SKM-1 treated with dmso at 0.1 percent for 144 hours (cell line): ENCODE measurements at regions not wholly inside any gene's neighbourhood (a gene's known extent, or its start where the extent isn't known, plus 50 kb on each side); places are given as distances from the start of the nearest gene placed in this dataset.

ENCODE experiments used
- DNase-seq: peaks from one replicate; lab custom pipeline; 2025; ENCODE audit not compliant: unreplicated experiment; lab: John Stamatoyannopoulos, UW

DNA sequence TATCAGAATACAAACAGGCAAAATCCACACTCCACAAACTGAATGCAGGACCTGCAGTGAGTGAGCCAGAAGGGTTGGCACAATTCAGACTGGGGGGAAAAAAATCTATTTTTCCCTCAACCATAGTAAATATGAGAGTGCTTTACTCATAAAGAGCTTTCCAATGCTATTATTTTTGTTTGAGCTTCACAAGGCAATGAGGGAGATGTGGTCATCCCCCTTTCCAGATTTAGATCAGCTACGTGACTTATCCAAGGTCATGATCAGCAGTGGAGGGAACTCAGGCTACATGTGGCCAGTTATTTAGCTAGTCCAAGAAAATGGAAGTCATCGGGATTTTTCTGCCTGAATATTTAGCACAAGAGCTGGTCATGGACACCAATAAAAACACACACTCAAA is 120.4 kb upstream of the KLF7 start:
- no peak for DNase-seq

DNA sequence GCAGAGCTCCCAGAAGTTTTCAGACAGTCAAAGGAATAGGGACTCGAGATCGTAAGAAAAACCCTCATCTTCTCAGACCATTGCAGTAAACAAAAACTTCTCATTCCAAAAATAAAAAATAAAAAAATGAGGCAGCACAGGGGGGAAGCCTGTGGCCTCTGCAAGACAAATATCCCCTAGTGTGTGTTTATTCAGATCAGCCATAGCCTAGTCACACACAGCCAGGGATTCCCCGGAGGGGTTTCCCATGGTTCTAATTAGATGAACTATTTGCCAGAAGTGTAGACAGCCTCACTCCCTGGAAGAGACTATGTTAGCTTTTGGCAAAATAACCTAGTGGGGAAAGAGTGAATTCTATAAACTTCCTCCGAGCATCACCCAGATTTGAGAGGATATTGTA is 122.9 kb upstream of the KLF7 start:
- no peak for DNase-seq

GRCh38 chr2:207289295-207290018 is 123.7 kb upstream of the KLF7 start:
- no peak for DNase-seq

DNA sequence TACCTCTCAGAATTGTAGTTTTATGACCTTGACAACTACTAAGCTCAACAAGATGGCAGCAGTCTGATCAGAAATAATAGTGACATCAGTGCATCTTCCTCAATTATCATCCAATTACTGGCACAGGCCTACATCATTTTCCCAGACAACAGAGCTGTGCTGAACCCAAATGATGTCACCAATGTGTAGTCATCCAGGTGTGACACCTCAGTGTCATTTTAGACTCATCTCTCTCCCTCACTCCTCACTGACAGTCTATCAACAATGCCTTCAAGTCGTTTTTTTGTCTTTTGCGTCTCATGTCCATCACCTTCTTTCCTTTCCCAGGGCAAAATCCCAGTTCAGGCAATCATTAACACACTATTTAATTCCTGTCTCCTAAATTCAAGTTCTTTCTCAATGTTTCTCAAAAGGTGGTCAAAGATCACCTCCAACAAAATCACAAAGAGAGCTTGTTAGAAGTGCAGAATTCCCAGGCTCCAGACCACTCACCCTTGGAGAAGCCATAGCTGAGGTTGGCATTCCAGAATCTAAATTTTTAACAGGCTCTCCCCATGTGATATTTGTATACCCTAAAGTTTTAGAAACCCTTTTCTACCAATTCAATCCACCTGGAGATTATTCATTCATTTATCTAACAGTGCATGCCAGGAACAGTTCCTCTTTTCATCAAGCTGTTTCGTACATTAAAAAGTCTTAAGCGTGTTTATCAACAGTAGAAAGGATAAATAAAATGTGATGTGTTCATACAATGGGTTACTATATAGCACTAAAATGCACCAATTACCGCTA is 125.3 kb upstream of the KLF7 start:
- no peak for DNase-seq

DNA sequence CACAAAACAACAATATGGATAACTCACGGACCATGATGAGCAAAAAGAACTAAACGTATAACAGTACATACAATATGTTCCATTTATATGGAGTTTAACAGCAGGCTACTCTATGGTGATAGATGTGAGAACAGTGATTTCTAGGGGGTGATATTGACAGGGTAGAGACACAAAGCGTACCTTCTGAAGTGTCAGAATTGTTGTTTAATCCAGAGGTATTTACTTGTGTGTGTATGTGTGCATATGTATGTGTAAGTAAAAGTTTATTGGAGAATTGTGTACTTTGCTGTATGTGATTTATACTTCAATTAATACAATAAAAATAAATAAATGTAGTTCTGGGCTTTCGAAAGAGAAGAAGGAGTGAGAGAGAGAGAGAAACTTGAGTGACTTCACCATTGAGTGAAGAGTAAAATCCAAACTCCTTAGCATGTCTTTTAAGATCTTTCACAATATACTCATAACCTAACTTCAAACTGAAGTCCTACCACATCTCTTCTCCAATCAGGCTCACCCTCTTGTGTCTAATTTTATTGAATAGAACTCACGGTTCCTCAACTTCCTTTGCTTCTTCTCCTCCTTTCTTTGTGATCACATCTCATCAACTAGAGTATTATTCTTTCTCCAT is 126.0 kb upstream of the KLF7 start:
- DNase-seq: no peak

DNA sequence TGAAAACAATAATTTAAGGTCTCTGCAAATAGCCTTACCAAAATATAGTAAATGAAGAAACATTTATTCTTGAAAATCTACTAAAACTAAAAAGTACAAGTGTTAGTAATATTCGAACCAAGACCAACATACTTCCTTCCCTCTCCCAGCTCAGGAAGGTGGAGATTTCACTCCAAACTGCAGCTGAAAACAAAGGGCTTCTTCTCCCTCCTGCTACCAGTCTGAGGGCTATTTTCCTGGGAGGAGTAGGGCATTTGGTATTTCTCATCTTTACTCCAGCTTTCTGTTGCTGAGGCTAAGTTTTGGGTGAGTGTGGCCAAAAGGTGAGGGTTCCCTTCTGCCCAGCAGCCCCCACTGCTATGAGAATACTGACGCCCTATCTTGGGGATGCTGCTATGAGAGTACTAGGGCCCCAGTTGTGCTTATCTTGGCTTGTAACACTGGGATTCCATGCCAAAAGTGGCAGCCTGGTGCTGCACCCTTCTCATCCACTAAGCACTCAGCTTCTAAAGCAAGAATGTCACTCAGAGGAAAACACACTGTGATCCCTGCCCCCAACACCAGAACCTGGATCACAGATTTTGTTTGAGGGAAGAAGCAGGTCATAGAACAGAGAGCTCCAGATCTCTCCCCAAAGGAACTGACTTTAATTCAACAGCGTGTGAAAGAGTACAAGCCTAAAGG is 130.7 kb upstream of the KLF7 start:
- no peak for DNase-seq

DNA sequence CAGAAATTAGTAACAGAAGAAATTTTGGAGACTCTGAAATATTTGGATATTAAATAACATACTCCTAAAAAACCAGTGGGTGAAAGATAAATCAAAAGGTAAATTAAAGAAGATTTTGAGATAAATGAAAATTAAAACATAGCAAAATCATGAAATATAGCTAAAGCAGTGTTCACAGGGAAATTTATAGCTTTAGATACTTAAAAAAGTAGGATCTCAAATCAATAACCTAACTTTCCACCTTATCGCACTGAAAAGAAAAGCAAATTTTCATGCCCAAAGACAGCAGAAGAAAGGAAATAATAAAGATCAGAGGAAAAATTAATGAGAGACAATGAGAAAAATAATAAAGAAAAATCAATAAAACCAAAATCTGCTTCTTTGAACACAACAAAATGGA is 135.1 kb upstream of the KLF7 start:
- DNase-seq: no peak

DNA sequence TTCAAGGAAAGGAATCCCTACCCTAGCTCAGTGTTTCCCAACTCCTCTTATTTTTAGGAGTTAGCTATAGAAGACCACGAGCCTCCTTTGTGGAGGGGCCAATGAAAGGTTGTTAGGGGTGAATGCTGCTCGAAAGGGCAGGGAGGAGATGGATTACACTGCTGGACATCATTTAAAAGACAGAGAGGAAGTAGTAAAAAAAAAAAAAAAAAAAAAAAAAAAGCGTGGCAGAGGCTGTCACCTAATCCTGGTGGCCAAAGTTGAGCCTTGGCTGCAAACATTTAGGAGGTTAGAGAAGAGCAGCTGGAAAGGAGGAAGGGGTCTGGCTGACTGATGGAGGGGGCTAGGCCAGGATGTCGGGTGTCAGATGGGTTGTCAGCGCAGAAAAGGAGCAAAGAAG is 139.0 kb upstream of the KLF7 start:
- DNase-seq: no peak

- no peak for DNase-seq
Observed at GRCh38 chr2:207308519-207309224, 142.9 kb upstream of the KLF7 start.

- DNase-seq: peak; percentile 61
Observed at GRCh38 chr2:207311316-207312005, 145.7 kb upstream of the KLF7 start.

DNA sequence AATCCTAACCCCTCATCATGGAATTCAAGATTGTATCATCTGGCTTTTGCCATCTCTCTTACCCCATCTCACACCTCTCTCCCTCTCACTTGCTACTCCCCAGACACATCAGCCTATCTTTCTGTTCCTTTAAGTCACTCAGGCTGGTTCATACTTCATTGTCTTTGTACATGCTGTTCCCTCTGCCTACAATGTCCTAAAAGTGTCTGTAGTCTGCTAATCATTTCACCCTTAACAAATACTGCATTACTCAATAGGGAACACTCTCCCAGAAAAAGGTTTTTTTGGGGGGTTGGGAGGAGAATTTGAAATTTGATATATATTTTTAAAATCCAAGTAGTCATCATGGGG is 146.2 kb upstream of the KLF7 start:
- no peak for DNase-seq

- DNase-seq: no peak
Observed at GRCh38 chr2:207313947-207314346, 148.2 kb upstream of the KLF7 start.

- no peak for DNase-seq
Observed at GRCh38 chr2:207315131-207315530, 149.4 kb upstream of the KLF7 start.

DNA sequence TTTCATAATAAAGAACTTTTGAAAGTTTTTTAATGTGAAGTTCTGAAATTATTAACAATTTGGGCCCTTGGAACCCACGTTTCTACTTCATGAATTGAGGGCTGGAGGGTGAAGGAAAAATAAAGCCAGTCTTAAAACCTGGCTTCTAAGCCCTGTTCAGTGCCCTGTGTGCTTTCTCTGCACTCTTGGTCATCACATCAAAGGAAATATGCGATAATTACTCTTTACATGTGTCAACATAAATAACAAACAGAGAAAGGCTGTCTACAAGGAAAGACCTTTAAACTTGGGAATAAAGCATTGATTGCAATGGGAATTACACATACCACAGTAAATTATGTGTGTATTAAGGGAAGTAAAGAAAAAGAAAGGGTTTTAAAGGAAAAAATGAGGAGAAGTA is 150.7 kb upstream of the KLF7 start:
- DNase-seq: no peak

DNA sequence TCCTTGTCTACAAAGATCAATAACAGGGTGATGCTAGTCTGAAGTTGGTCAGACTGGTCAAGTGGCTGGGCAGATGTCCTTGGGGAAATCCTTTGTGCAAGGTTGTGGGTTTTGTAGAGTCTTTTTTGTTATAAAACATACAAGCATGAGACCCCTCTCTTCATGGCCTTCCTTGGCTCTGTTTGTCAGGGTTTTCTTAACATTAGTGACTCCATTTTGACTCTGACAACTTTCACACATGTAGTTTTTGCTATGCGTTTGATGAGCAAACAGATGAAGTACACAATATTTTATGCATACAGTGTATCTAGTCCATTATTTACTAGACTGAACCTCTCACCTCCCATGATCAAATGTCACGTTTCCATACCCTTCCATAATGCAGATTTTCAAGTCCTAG is 151.2 kb upstream of the KLF7 start:
- DNase-seq: no peak

- DNase-seq: no peak
Observed at GRCh38 chr2:207317378-207317984, 151.7 kb upstream of the KLF7 start.

DNA sequence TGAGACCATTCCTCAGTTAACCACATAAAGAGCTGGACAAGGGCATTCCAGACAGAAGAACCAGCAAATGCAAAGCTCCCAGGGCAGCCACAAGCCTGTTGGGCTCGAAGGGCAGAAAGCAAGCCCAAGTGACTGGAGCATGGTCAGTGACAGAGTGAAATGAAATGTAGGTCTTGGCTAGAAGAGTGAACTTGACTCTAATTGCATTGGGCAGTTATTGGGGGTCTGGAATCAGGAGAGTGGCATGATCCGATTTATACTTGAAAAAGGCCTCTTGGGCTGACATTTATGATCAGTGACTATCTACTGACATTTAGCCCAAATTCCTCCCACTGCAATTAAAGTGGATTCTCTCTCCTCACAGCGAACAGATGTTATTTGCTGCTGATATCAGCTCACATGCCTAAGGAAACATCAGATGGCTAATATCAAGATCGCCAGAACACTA is 152.5 kb upstream of the KLF7 start:
- no peak for DNase-seq

DNA sequence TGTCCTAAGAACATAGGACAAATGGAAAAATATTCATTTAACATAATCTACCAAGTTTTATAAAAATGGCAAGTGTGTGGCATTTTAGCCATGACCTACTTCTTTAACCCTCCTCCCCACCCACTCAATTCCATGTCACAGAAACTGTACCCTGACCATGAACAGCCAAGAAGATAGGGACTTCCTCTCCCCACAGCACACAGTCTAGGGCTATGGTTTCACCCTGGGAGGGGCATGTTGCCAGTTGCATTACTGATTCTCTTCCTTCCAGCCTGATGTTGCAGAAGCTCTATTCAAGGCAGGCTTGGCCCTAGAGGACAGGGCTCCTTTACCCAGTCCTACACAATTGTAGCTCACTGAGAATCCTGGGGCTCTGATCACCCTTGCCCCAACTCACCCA is 153.6 kb upstream of the KLF7 start:
- DNase-seq: no peak

- no peak for DNase-seq
Observed at GRCh38 chr2:207320381-207321159, 154.8 kb upstream of the KLF7 start.
